OCI-LY1 (cell line): ENCODE measurements at regions not wholly inside any gene's neighbourhood (a gene's known extent, or its start where the extent isn't known, plus 50 kb on each side); places are given as distances from the start of the nearest gene placed in this dataset.

ENCODE experiments used
- CTCF ChIP-seq: fragments of 200-600 bp; sonication (generic), shearing (Covaris generic); IDR thresholded peaks from 2 replicates; pipeline ENCODE4 v1.5.1; 2017; ENCODE audit warnings: mild to moderate bottlenecking, antibody characterized with exemption, low read length, moderate library complexity, mixed read lengths
- EZH2 ChIP-seq: fragments of 200-600 bp; sonication (generic), shearing (Covaris generic); IDR thresholded peaks from 2 replicates; pipeline ENCODE4 v1.8.0; 2017; ENCODE audit warnings: borderline replicate concordance, mixed run types, mild to moderate bottlenecking, antibody characterized with exemption, low read length, moderate library complexity, mixed read lengths

GRCh38 chr2:123157016-123157415, 868.1 kb upstream of the CNTNAP5 start:
- TF ChIP-seq CTCF (no peak), EZH2 (no peak)
